GM12878 (cell line): ENCODE measurements at regions not wholly inside any gene's neighbourhood (a gene's known extent, or its start where the extent isn't known, plus 50 kb on each side); places are given as distances from the start of the nearest gene placed in this dataset.

Experiments
- EP300 ChIP-seq, 2 experiments: fragments of 150-350 bp in 1 of 2; IDR thresholded peaks; 2 replicates each; pipeline ENCODE4 v1.6.1; 2011 to 2012; ENCODE audit warnings: low read depth in 2 of 2, low read length in 2 of 2, borderline replicate concordance in 1 of 2, improper control_type of control experiment in 1 of 2, inconsistent platforms in 1 of 2; ENCODE audit not compliant: control insufficient read depth in 1 of 2
- RAD21 ChIP-seq: IDR thresholded peaks from 2 replicates; pipeline ENCODE4 v1.6.1; 2011; ENCODE audit warnings: mild to moderate bottlenecking, low read depth, low read length, moderate library complexity; ENCODE audit not compliant: insufficient read depth
- SRF ChIP-seq, 2 experiments: IDR thresholded peaks; 2 replicates each; pipeline ENCODE4 v1.6.1; 2011; ENCODE audit warnings: low read depth in 2 of 2, low read length in 2 of 2, mild to moderate bottlenecking in 1 of 2, moderate library complexity in 1 of 2
- ZBED1 ChIP-seq: IDR thresholded peaks from 2 replicates; pipeline ENCODE4 v1.6.1; 2016; ENCODE audit warnings: borderline replicate concordance
- TF ChIP-seq, protein P1 (sequence below), 3 experiments: IDR thresholded peaks in 2 of 3; conservative IDR thresholded peaks in 1 of 3; 2 replicates each; pipeline ENCODE4 v1.5.1; 2011; ENCODE audit warnings: low read depth in 3 of 3, low read length in 3 of 3, mild to moderate bottlenecking in 3 of 3, control low read depth in 2 of 3, moderate library complexity in 2 of 3, inconsistent platforms in 1 of 3, mixed read lengths in 1 of 3; ENCODE audit not compliant: control insufficient read depth in 2 of 3, insufficient read depth in 1 of 3; ENCODE audit errors: extremely low read depth in 1 of 3
- TF ChIP-seq, protein P2 (sequence below): IDR thresholded peaks from 2 replicates; pipeline ENCODE4 v1.6.1; 2012; ENCODE audit warnings: low read depth, low read length, improper control_type of control experiment
- TF ChIP-seq, protein P3 (sequence below): fragments of 450-650 bp; IDR thresholded peaks from 2 replicates; pipeline ENCODE4 v1.6.1; 2014; ENCODE audit warnings: mild to moderate bottlenecking

DNA sequence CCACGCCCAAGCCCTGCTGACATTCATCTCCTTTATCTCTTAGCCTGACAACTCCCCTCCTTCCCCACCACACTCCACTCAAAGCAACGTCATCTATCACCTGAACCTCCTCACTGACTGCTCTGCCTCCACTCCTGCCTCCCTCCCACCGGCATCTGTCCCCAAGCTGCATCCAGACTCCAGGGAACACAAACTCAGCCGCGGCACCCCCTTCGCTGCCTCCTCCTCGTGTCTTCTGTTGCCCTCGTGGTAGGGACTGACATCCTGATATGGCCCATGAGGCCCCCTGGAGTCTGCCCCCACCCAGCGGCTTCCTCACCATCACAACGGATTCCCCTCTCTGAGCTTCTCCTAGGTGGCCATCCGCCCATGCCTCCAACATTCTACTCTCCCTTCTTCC lies 101.0 kb upstream of the TAS2R1 start:
- TF ChIP-seq, protein P1, sequence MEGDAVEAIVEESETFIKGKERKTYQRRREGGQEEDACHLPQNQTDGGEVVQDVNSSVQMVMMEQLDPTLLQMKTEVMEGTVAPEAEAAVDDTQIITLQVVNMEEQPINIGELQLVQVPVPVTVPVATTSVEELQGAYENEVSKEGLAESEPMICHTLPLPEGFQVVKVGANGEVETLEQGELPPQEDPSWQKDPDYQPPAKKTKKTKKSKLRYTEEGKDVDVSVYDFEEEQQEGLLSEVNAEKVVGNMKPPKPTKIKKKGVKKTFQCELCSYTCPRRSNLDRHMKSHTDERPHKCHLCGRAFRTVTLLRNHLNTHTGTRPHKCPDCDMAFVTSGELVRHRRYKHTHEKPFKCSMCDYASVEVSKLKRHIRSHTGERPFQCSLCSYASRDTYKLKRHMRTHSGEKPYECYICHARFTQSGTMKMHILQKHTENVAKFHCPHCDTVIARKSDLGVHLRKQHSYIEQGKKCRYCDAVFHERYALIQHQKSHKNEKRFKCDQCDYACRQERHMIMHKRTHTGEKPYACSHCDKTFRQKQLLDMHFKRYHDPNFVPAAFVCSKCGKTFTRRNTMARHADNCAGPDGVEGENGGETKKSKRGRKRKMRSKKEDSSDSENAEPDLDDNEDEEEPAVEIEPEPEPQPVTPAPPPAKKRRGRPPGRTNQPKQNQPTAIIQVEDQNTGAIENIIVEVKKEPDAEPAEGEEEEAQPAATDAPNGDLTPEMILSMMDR (IDR thresholded peaks at IDR 0.05 in 2 of 3, conservative IDR thresholded peaks at IDR 0.05 in 1 of 3; ENCODE audit: control insufficient read depth in 2 of 3, extremely low read depth in 1 of 3, insufficient read depth in 1 of 3, low read depth in 3 of 3, low read length in 3 of 3), result no peak
- TF ChIP-seq, protein P2, sequence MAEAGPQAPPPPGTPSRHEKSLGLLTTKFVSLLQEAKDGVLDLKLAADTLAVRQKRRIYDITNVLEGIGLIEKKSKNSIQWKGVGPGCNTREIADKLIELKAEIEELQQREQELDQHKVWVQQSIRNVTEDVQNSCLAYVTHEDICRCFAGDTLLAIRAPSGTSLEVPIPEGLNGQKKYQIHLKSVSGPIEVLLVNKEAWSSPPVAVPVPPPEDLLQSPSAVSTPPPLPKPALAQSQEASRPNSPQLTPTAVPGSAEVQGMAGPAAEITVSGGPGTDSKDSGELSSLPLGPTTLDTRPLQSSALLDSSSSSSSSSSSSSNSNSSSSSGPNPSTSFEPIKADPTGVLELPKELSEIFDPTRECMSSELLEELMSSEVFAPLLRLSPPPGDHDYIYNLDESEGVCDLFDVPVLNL, result no peak
- TF ChIP-seq EP300 (IDR thresholded peaks at IDR 0.05; ENCODE audit: borderline replicate concordance in 1 of 2, control insufficient read depth in 1 of 2, low read depth in 2 of 2, low read length in 2 of 2) (no peak), RAD21 (no peak), SRF (IDR thresholded peaks at IDR 0.05; ENCODE audit: low read depth in 2 of 2, low read length in 2 of 2) (no peak), ZBED1 (no peak)
- TF ChIP-seq, protein P3, sequence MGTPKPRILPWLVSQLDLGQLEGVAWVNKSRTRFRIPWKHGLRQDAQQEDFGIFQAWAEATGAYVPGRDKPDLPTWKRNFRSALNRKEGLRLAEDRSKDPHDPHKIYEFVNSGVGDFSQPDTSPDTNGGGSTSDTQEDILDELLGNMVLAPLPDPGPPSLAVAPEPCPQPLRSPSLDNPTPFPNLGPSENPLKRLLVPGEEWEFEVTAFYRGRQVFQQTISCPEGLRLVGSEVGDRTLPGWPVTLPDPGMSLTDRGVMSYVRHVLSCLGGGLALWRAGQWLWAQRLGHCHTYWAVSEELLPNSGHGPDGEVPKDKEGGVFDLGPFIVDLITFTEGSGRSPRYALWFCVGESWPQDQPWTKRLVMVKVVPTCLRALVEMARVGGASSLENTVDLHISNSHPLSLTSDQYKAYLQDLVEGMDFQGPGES, result no peak
